HepG2 (cell line): ENCODE measurements at regions not wholly inside any gene's neighbourhood (a gene's known extent, or its start where the extent isn't known, plus 50 kb on each side); places are given as distances from the start of the nearest gene placed in this dataset.

Source experiments
- GFI1 ChIP-seq: sonication (generic); formaldehyde crosslinking; IDR thresholded peaks from 2 replicates; pipeline ENCODE4 v1.5.0; 2020; ENCODE audit warnings: missing genetic modification reagents, mild to moderate bottlenecking, borderline replicate concordance
- HNRNPUL1 ChIP-seq: fragments of 200-400 bp; formaldehyde crosslinking; IDR thresholded peaks from 2 replicates; pipeline ENCODE4 v1.6.1; 2017; ENCODE audit warnings: low read depth, mild to moderate bottlenecking, low read length, moderate library complexity
- MEF2D ChIP-seq: sonication (generic); formaldehyde crosslinking; IDR thresholded peaks from 2 replicates; pipeline ENCODE4 v1.5.1; 2020; ENCODE audit warnings: mild to moderate bottlenecking, missing genetic modification reagents
- POGZ ChIP-seq: sonication (generic); formaldehyde crosslinking; IDR thresholded peaks from 2 replicates; pipeline ENCODE4 v1.4.0; 2020; ENCODE audit warnings: mild to moderate bottlenecking, missing genetic modification reagents
- SOX6 ChIP-seq, 2 experiments: fragments of 450-650 bp in 1 of 2; sonication (generic) in 1 of 2; formaldehyde crosslinking in 1 of 2; IDR thresholded peaks; 2 replicates each; pipeline versions ENCODE4 v1.4.0 to v1.6.1; 2017 to 2020; ENCODE audit warnings: antibody characterized with exemption in 1 of 2, mild to moderate bottlenecking in 1 of 2, missing genetic modification reagents in 1 of 2
- TBX2 ChIP-seq: sonication (generic); formaldehyde crosslinking; IDR thresholded peaks from 2 replicates; pipeline ENCODE4 v1.5.0; 2020; ENCODE audit warnings: missing genetic modification reagents, mild to moderate bottlenecking, borderline replicate concordance
- ZFX ChIP-seq: sonication (generic); formaldehyde crosslinking; IDR thresholded peaks from 2 replicates; pipeline ENCODE4 v1.4.0; 2020; ENCODE audit warnings: mild to moderate bottlenecking, low read depth, missing genetic modification reagents, moderate library complexity
- ZNF333 ChIP-seq: sonication (generic); formaldehyde crosslinking; IDR thresholded peaks from 2 replicates; pipeline ENCODE4 v1.4.0; 2020; ENCODE audit warnings: mild to moderate bottlenecking, missing genetic modification reagents, borderline replicate concordance
- ZNF558 ChIP-seq: sonication (generic); formaldehyde crosslinking; IDR thresholded peaks from 2 replicates; pipeline ENCODE4 v1.9.0; 2022; ENCODE audit warnings: mild to moderate bottlenecking, missing genetic modification reagents, borderline replicate concordance
- ZNF782 ChIP-seq: sonication (generic); formaldehyde crosslinking; IDR thresholded peaks from 2 replicates; pipeline ENCODE4 v1.4.0; 2020; ENCODE audit warnings: missing genetic modification reagents, mild to moderate bottlenecking, borderline replicate concordance
- TF ChIP-seq, protein P1 (sequence below): sonication (generic); formaldehyde crosslinking; IDR thresholded peaks from 2 replicates; pipeline ENCODE4 v1.8.0; 2022; ENCODE audit warnings: mild to moderate bottlenecking, missing genetic modification reagents
- TF ChIP-seq, protein P2 (sequence below): sonication (generic); formaldehyde crosslinking; IDR thresholded peaks from 2 replicates; pipeline ENCODE4 v1.8.1; 2023; ENCODE audit warnings: missing genetic modification reagents, mild to moderate bottlenecking, borderline replicate concordance
- TF ChIP-seq, protein P3 (sequence below): sonication (generic); formaldehyde crosslinking; IDR thresholded peaks from 2 replicates; pipeline ENCODE4 v1.4.0; 2020; ENCODE audit warnings: missing genetic modification reagents, mild to moderate bottlenecking, borderline replicate concordance
- TF ChIP-seq, protein P4 (sequence below): sonication (generic); formaldehyde crosslinking; IDR thresholded peaks from 2 replicates; pipeline ENCODE4 v1.4.0; 2020; ENCODE audit warnings: missing genetic modification reagents
- TF ChIP-seq, protein P5 (sequence below): IDR thresholded peaks from 2 replicates; pipeline ENCODE4 v1.6.1; 2018; ENCODE audit warnings: missing genetic modification reagents
- TF ChIP-seq, protein P6 (sequence below): sonication (generic); IDR thresholded peaks from 2 replicates; pipeline ENCODE4 v1.6.1; 2016; ENCODE audit warnings: low read depth, borderline replicate concordance
- TF ChIP-seq, protein P7 (sequence below): IDR thresholded peaks from 2 replicates; pipeline ENCODE4 v1.6.1; 2016; ENCODE audit warnings: low read depth

DNA sequence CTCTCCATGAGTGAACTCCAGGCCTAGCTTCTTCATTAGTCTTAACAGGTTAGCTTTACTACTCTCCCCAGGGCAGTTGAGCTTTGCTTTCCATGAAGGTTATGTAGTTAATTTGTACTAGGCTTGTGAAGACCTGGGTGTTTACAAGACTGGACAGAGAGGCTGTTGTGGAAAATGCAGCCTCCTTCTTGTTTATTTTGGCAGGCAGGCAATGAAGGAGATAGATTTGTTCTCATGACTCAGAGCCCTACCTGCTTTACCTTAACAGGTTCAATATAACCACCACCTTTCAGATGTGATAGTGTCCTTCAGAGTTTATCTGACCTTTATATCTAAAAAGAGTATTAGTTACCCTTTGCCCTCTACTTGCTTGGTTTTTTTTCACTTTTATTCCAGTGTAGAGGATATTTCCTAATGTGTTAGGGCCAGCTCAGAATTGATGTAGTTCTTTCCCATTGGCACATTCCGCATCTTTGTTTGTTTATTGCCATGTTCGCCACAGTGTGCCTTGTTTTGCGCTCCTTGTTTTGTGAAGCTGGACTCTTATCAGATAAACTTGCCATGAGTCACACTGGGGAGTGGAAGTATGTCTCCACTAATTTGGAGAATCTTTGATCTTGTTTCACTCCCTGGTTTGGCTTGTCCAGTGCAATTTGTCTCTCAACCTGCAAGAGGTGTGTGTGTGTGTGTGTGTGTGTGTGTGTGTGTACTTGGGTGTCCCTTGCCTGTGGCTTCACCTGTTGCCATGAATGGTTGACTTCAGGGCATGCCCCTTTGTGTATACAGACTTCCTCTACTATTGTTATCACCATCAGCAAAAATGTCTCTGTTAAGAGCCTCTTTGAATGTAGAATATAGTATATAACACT, 87.4 kb upstream of the MACF1 start (continued):
- TF ChIP-seq GFI1 (CRISPR knock-in tag) (no peak), HNRNPUL1 (no peak), POGZ (CRISPR knock-in tag) (no peak), ZNF558 (no peak), ZNF333 (CRISPR knock-in tag) (no peak), TBX2 (peak; percentile 66; the same call in 1 of the 2 replicates), ZFX (no peak), SOX6 (IDR thresholded peaks at IDR 0.05) (no peak), SOX6 (CRISPR knock-in tag; IDR thresholded peaks at IDR 0.05) (peak; percentile 54), MEF2D (CRISPR knock-in tag) (no peak), ZNF782 (CRISPR knock-in tag) (no peak)
- TF ChIP-seq, protein P1, sequence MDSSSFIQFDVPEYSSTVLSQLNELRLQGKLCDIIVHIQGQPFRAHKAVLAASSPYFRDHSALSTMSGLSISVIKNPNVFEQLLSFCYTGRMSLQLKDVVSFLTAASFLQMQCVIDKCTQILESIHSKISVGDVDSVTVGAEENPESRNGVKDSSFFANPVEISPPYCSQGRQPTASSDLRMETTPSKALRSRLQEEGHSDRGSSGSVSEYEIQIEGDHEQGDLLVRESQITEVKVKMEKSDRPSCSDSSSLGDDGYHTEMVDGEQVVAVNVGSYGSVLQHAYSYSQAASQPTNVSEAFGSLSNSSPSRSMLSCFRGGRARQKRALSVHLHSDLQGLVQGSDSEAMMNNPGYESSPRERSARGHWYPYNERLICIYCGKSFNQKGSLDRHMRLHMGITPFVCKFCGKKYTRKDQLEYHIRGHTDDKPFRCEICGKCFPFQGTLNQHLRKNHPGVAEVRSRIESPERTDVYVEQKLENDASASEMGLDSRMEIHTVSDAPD (CRISPR knock-in tag) = no peak
- TF ChIP-seq, protein P2, sequence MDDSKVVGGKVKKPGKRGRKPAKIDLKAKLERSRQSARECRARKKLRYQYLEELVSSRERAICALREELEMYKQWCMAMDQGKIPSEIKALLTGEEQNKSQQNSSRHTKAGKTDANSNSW (CRISPR knock-in tag) = no peak
- TF ChIP-seq, protein P3, sequence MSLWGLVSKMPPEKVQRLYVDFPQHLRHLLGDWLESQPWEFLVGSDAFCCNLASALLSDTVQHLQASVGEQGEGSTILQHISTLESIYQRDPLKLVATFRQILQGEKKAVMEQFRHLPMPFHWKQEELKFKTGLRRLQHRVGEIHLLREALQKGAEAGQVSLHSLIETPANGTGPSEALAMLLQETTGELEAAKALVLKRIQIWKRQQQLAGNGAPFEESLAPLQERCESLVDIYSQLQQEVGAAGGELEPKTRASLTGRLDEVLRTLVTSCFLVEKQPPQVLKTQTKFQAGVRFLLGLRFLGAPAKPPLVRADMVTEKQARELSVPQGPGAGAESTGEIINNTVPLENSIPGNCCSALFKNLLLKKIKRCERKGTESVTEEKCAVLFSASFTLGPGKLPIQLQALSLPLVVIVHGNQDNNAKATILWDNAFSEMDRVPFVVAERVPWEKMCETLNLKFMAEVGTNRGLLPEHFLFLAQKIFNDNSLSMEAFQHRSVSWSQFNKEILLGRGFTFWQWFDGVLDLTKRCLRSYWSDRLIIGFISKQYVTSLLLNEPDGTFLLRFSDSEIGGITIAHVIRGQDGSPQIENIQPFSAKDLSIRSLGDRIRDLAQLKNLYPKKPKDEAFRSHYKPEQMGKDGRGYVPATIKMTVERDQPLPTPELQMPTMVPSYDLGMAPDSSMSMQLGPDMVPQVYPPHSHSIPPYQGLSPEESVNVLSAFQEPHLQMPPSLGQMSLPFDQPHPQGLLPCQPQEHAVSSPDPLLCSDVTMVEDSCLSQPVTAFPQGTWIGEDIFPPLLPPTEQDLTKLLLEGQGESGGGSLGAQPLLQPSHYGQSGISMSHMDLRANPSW (CRISPR knock-in tag) = no peak
- TF ChIP-seq, protein P4, sequence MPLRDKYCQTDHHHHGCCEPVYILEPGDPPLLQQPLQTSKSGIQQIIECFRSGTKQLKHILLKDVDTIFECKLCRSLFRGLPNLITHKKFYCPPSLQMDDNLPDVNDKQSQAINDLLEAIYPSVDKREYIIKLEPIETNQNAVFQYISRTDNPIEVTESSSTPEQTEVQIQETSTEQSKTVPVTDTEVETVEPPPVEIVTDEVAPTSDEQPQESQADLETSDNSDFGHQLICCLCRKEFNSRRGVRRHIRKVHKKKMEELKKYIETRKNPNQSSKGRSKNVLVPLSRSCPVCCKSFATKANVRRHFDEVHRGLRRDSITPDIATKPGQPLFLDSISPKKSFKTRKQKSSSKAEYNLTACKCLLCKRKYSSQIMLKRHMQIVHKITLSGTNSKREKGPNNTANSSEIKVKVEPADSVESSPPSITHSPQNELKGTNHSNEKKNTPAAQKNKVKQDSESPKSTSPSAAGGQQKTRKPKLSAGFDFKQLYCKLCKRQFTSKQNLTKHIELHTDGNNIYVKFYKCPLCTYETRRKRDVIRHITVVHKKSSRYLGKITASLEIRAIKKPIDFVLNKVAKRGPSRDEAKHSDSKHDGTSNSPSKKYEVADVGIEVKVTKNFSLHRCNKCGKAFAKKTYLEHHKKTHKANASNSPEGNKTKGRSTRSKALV (CRISPR knock-in tag) = no peak
- TF ChIP-seq, protein P5, sequence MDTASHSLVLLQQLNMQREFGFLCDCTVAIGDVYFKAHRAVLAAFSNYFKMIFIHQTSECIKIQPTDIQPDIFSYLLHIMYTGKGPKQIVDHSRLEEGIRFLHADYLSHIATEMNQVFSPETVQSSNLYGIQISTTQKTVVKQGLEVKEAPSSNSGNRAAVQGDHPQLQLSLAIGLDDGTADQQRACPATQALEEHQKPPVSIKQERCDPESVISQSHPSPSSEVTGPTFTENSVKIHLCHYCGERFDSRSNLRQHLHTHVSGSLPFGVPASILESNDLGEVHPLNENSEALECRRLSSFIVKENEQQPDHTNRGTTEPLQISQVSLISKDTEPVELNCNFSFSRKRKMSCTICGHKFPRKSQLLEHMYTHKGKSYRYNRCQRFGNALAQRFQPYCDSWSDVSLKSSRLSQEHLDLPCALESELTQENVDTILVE (CRISPR knock-in tag) = no peak
- TF ChIP-seq, protein P6, sequence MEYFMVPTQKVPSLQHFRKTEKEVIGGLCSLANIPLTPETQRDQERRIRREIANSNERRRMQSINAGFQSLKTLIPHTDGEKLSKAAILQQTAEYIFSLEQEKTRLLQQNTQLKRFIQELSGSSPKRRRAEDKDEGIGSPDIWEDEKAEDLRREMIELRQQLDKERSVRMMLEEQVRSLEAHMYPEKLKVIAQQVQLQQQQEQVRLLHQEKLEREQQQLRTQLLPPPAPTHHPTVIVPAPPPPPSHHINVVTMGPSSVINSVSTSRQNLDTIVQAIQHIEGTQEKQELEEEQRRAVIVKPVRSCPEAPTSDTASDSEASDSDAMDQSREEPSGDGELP = no peak; the same call in 1 of the 2 replicates
- TF ChIP-seq, protein P7, sequence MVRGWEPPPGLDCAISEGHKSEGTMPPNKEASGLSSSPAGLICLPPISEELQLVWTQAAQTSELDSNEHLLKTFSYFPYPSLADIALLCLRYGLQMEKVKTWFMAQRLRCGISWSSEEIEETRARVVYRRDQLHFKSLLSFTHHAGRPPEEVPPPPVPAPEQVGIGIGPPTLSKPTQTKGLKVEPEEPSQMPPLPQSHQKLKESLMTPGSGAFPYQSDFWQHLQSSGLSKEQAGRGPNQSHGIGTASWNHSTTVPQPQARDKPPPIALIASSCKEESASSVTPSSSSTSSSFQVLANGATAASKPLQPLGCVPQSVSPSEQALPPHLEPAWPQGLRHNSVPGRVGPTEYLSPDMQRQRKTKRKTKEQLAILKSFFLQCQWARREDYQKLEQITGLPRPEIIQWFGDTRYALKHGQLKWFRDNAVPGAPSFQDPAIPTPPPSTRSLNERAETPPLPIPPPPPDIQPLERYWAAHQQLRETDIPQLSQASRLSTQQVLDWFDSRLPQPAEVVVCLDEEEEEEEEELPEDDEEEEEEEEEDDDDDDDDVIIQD (CRISPR knock-in tag) = no peak
